Hepatocyte (in vitro differentiated cells): ENCODE measurements at regions not wholly inside any gene's neighbourhood (a gene's known extent, or its start where the extent isn't known, plus 50 kb on each side); places are given as distances from the start of the nearest gene placed in this dataset.

ENCODE experiments used
- DNase-seq: peaks from one replicate; pipeline ENCODE4 v3.0.0-alpha.2; 2016; ENCODE audit warnings: low spot score
- H2AFZ ChIP-seq: fragments of 200-600 bp; sonication (generic); 2 replicates; pipeline ENCODE4 v1.6.0; 2016; ENCODE audit warnings: antibody characterized with exemption, mild to moderate bottlenecking
- H3K27ac ChIP-seq: fragments of 200-600 bp; sonication (generic); 2 replicates; pipeline ENCODE4 v1.5.1; 2016; ENCODE audit warnings: mild to moderate bottlenecking
- H3K27me3 ChIP-seq: fragments of 200-600 bp; sonication (generic); 2 replicates; pipeline ENCODE4 v1.6.1; 2016
- H3K36me3 ChIP-seq: fragments of 200-600 bp; sonication (generic); replicated peaks from 2 replicates; pipeline ENCODE4 v1.5.1; 2016; ENCODE audit warnings: low read depth; ENCODE audit not compliant: insufficient read depth
- H3K4me1 ChIP-seq: fragments of 200-600 bp; sonication (generic); 2 replicates; pipeline ENCODE4 v1.5.1; 2016; ENCODE audit warnings: mild to moderate bottlenecking, moderate library complexity; ENCODE audit not compliant: insufficient read depth
- H3K4me2 ChIP-seq: fragments of 200-600 bp; sonication (generic); 2 replicates; pipeline ENCODE4 v1.6.0; 2016
- H3K4me3 ChIP-seq: fragments of 200-600 bp; sonication (generic); 2 replicates; pipeline ENCODE4 v1.5.1; 2016; ENCODE audit warnings: mild to moderate bottlenecking
- H3K79me2 ChIP-seq: fragments of 200-600 bp; sonication (generic); 2 replicates; pipeline ENCODE4 v1.6.0; 2017; ENCODE audit warnings: mild to moderate bottlenecking
- H3K9me2 ChIP-seq: fragments of 200-600 bp; sonication (generic); replicated peaks from 2 replicates; pipeline ENCODE4 v1.6.0; 2017; ENCODE audit warnings: mild to moderate bottlenecking; ENCODE audit not compliant: insufficient read depth
- H3K9me3 ChIP-seq: fragments of 200-600 bp; sonication (generic); 2 replicates; pipeline ENCODE4 v1.5.1; 2016; ENCODE audit warnings: low read depth, mild to moderate bottlenecking
- H4K20me1 ChIP-seq: fragments of 200-600 bp; sonication (generic); 2 replicates; pipeline ENCODE4 v1.6.0; 2016; ENCODE audit warnings: mild to moderate bottlenecking; ENCODE audit not compliant: insufficient read depth, poor library complexity, severe bottlenecking
- CTCF ChIP-seq: fragments of 200-600 bp; sonication (generic); IDR thresholded peaks from 2 replicates; pipeline ENCODE4 v1.5.1; 2016; ENCODE audit warnings: antibody characterized with exemption, mild to moderate bottlenecking; ENCODE audit not compliant: poor library complexity
- EZH2 ChIP-seq: fragments of 200-600 bp; sonication (generic); IDR thresholded peaks from 2 replicates; pipeline ENCODE4 v1.6.1; 2016; ENCODE audit warnings: antibody characterized with exemption, mild to moderate bottlenecking, borderline replicate concordance
- EZH2phosphoT487 ChIP-seq: fragments of 200-600 bp; sonication (generic); IDR thresholded peaks from one replicate; pipeline ENCODE4 v1.6.1; 2018; ENCODE audit warnings: antibody characterized with exemption, mild to moderate bottlenecking, low read depth, moderate library complexity; ENCODE audit not compliant: unreplicated experiment, severe bottlenecking
- WGBS: methylation state at CpG from one replicate; pipeline ENCODE4 v1.1.6; 2016; ENCODE audit warnings: low lambda C conversion rate; ENCODE audit errors: missing lambda C conversion rate; 5-methylcytosine and 5-hydroxymethylcytosine counted together

DNA sequence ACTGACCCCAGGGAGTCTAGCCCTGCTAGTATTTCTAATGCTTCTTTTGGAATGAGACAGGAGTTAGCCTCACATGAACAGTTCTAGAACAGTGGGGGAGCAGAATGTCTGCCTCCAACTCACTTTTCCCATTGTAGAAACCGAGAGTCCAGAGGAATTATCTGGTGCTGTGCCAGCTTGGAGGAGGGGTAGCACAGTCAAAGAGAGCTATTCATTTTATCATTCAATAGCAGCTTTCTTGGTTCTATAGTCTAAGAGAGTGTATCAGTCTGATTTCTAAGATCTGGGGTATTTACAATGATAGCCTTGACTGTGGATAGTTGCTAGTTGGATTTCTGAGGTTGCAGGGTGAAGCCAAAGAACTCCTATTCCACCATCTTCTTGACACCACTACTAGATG lies 448.2 kb downstream of the RFPL4B start:
- Histone ChIP-seq H3K27ac (no peak overlapping the region), H2AFZ (no peak overlapping the region), H3K4me2 (no peak overlapping the region), H4K20me1 (no peaks in the 10 kb centered on the region), H3K9me2 (no peaks in the 10 kb centered on the region), H3K27me3 (no peaks in the 10 kb centered on the region), H3K79me2 (no peaks in the 10 kb centered on the region), H3K4me1 (no peaks in the 10 kb centered on the region), H3K4me3 (no peak overlapping the region), H3K36me3 (no peaks in the 10 kb centered on the region), H3K9me3 (no peaks in the 10 kb centered on the region)
- WGBS = 68% methylated on average over 1 of the region's 1 CpG
- TF ChIP-seq EZH2 (no peak), EZH2phosphoT487 (no peak), CTCF (no peak)
- no peak for DNase-seq

GRCh38 chr6:112796712-112797111 lies 449.6 kb downstream of the RFPL4B start:
- Histone ChIP-seq H2AFZ (no peak overlapping the region), H3K27me3 (no peaks in the 10 kb centered on the region), H3K4me3 (no peak overlapping the region), H3K27ac (no peak overlapping the region), H3K79me2 (no peaks in the 10 kb centered on the region), H3K36me3 (no peaks in the 10 kb centered on the region), H3K4me2 (no peak overlapping the region), H3K9me3 (no peaks in the 10 kb centered on the region), H3K9me2 (no peaks in the 10 kb centered on the region), H4K20me1 (no peaks in the 10 kb centered on the region), H3K4me1 (no peaks in the 10 kb centered on the region)
- TF ChIP-seq CTCF = no peak
- no peak for DNase-seq
- 94% methylated on average over 1 of the region's 1 CpG for WGBS

- Histone ChIP-seq H3K9me3 (no peaks in the 10 kb centered on the region), H3K9me2 (no peaks in the 10 kb centered on the region), H2AFZ (no peak overlapping the region), H3K4me3 (no peak overlapping the region), H3K4me2 (no peak overlapping the region), H3K27me3 (no peaks in the 10 kb centered on the region), H3K4me1 (no peaks in the 10 kb centered on the region), H3K79me2 (no peaks in the 10 kb centered on the region), H3K27ac (no peak overlapping the region), H3K36me3 (no peaks in the 10 kb centered on the region), H4K20me1 (no peaks in the 10 kb centered on the region)
- no peak for DNase-seq
- no peak for TF ChIP-seq EZH2phosphoT487
- TF ChIP-seq CTCF = no peak
- TF ChIP-seq EZH2 = no peak
- 71% methylated on average over 1 of the region's 1 CpG for WGBS
Measured at GRCh38 chr6:112799889-112800288, 452.8 kb downstream of the RFPL4B start.

- H2AFZ ChIP-seq = peak overlapping the region; percentile 29
- H3K4me2 ChIP-seq = no peak overlapping the region
- no peaks in the 10 kb centered on the region for H3K36me3 ChIP-seq
- WGBS = 89% methylated on average over 1 of the region's 1 CpG
- no peaks in the 10 kb centered on the region for H4K20me1 ChIP-seq
- H3K27ac ChIP-seq = no peak overlapping the region
- H3K27me3 ChIP-seq = no peaks in the 10 kb centered on the region
- H3K4me3 ChIP-seq = no peak overlapping the region
- H3K79me2 ChIP-seq = no peaks in the 10 kb centered on the region
- DNase-seq = no peak
- TF ChIP-seq EZH2phosphoT487 (no peak), EZH2 (no peak), CTCF (no peak)
- H3K9me3 ChIP-seq = no peaks in the 10 kb centered on the region
- no peaks in the 10 kb centered on the region for H3K4me1 ChIP-seq
- no peaks in the 10 kb centered on the region for H3K9me2 ChIP-seq
Measured at GRCh38 chr6:112800439-112800838, 453.3 kb downstream of the RFPL4B start.
